HepG2 (cell line): ENCODE measurements at regions not wholly inside any gene's neighbourhood (a gene's known extent, or its start where the extent isn't known, plus 50 kb on each side); places are given as distances from the start of the nearest gene placed in this dataset.

Experiments
- ATAC-seq: fragments of 200-7000 bp; cut with Tn5 transposase; 3 replicates; pipeline ENCODE4 v1.9.1; 2020; ENCODE audit warnings: mild to moderate bottlenecking, moderate library complexity
- BruUV-seq: library from RNA; stranded (reverse); fragments of 400-500 nt; replicated peaks from 2 replicates; lab custom pipeline; 2021; lab: Mats Ljungman, UMichigan
- CTCF ChIA-PET: fragments of 300-600 bp; formaldehyde crosslinking; extraction: SDS; loops from one replicate; lab custom pipeline; 2021; ENCODE audit warnings: low total read pairs, inconsistent platforms, low intra/inter-chr PET ratio; lab: Yijun Ruan, JAX
- POLR2A ChIA-PET: fragments of 350-600 bp; sonication (Branson Sonifier 250); formaldehyde crosslinking; loops from one replicate; lab custom pipeline; 2020; ENCODE audit warnings: antibody characterized with exemption, inconsistent platforms; lab: Yijun Ruan, JAX
- DNase-seq: peaks from one replicate; pipeline ENCODE4 v3.0.0-alpha.2; 2015; ENCODE audit warnings: low spot score
- FAIRE-seq: peaks from 3 replicates; lab custom pipeline; 2011; peaks lifted over from hg19 to GRCh38; lab: Jason Lieb, UNC
- H2AFZ ChIP-seq: one replicate; pipeline ENCODE4 v1.6.1; 2011; ENCODE audit warnings: low read length, inconsistent platforms
- H3K27ac ChIP-seq: fragments of 300-600 bp; 3 replicates; pipeline ENCODE4 v1.8.0; 2011; ENCODE audit warnings: mixed run types, mild to moderate bottlenecking, mixed read lengths, low read length, inconsistent platforms; ENCODE audit not compliant: insufficient read depth; ENCODE audit errors: extremely low read length
- H3K27me3 ChIP-seq, 2 experiments: fragments of 200-600 bp in 1 of 2; 2 replicates in 1 of 2; 3 replicates in 1 of 2; pipeline versions ENCODE4 v1.6.0 to v1.8.0; 2011; ENCODE audit warnings: low read length in 2 of 2, mild to moderate bottlenecking in 2 of 2, moderate library complexity in 2 of 2, inconsistent platforms in 1 of 2; ENCODE audit not compliant: insufficient read depth in 2 of 2, control insufficient read depth in 1 of 2
- H3K36me3 ChIP-seq, 2 experiments: fragments of 200-600 bp in 1 of 2; replicated peaks in 1 of 2; 2 replicates in 1 of 2; 3 replicates in 1 of 2; pipeline versions ENCODE4 v1.5.1 to v1.8.0; 2011; ENCODE audit warnings: low read length in 2 of 2, inconsistent platforms in 1 of 2; ENCODE audit not compliant: insufficient read depth in 2 of 2, control insufficient read depth in 1 of 2
- H3K4me1 ChIP-seq: 2 replicates; pipeline ENCODE4 v1.5.1; 2012; ENCODE audit warnings: low read length, inconsistent platforms; ENCODE audit not compliant: insufficient read depth
- H3K4me2 ChIP-seq: 2 replicates; pipeline ENCODE4 v1.6.0; 2011; ENCODE audit warnings: low read depth, low read length, inconsistent platforms
- H3K4me3 ChIP-seq, 3 experiments: fragments of 200-600 bp in 1 of 3; sonication (generic), shearing (Covaris generic) in 1 of 3; replicated peaks in 1 of 3; 2 replicates each; pipeline ENCODE4 v1.5.1; 2011 to 2016; ENCODE audit warnings: low read length in 3 of 3, inconsistent platforms in 2 of 3, low read depth in 2 of 3, mild to moderate bottlenecking in 2 of 3, control low read depth in 1 of 3, mixed read lengths in 1 of 3; ENCODE audit not compliant: insufficient read depth in 1 of 3
- H3K79me2 ChIP-seq: one replicate; pipeline ENCODE4 v1.6.1; 2011; ENCODE audit warnings: low read length, inconsistent platforms; ENCODE audit not compliant: insufficient read depth
- H3K9ac ChIP-seq: 2 replicates; pipeline ENCODE4 v1.6.0; 2011; ENCODE audit warnings: mild to moderate bottlenecking, low read depth, low read length, inconsistent platforms; ENCODE audit not compliant: insufficient read depth
- H3K9me3 ChIP-seq: 2 replicates; pipeline ENCODE4 v1.5.1; 2012; ENCODE audit warnings: mild to moderate bottlenecking, low read length
- H4K20me1 ChIP-seq: 2 replicates; pipeline ENCODE4 v1.6.0; 2011; ENCODE audit warnings: inconsistent platforms, mild to moderate bottlenecking, low read length, moderate library complexity; ENCODE audit not compliant: insufficient read depth
- ATF7 ChIP-seq, 2 experiments: fragments of 450-650 bp in 1 of 2; sonication (generic) in 1 of 2; formaldehyde crosslinking in 1 of 2; IDR thresholded peaks; 2 replicates each; pipeline versions ENCODE4 v1.4.0 to v1.6.1; 2016 to 2020; ENCODE audit warnings: antibody characterized with exemption in 1 of 2, mild to moderate bottlenecking in 1 of 2, missing genetic modification reagents in 1 of 2
- BRCA1 ChIP-seq: sonication (generic); formaldehyde crosslinking; IDR thresholded peaks from 2 replicates; pipeline ENCODE4 v1.4.0; 2020; ENCODE audit warnings: missing genetic modification reagents
- CHD4 ChIP-seq: fragments of 200-600 bp; sonication (generic); IDR thresholded peaks from 2 replicates; pipeline ENCODE4 v1.7.0; 2017; ENCODE audit warnings: mild to moderate bottlenecking, low read length, borderline replicate concordance
- FLYWCH1 ChIP-seq: sonication (generic); formaldehyde crosslinking; IDR thresholded peaks from 2 replicates; pipeline ENCODE4 v1.8.1; 2023; ENCODE audit warnings: mild to moderate bottlenecking, missing genetic modification reagents
- GATA4 ChIP-seq: sonication (generic); IDR thresholded peaks from 2 replicates; pipeline ENCODE4 v1.6.1; 2016; ENCODE audit warnings: antibody characterized with exemption, low read depth, borderline replicate concordance
- HMG20B ChIP-seq: conservative IDR thresholded peaks from 2 replicates; pipeline ENCODE4 v1.6.1; 2016; ENCODE audit warnings: missing genetic modification reagents, missing compliant biosample characterization
- HNF4G ChIP-seq, 2 experiments: sonication (generic) in 1 of 2; formaldehyde crosslinking in 1 of 2; IDR thresholded peaks; 2 replicates each; pipeline versions ENCODE4 v1.4.0 to v1.6.1; 2011 to 2020; ENCODE audit warnings: borderline replicate concordance in 2 of 2, low read depth in 2 of 2, mild to moderate bottlenecking in 2 of 2, low read length in 1 of 2, missing genetic modification reagents in 1 of 2, moderate library complexity in 1 of 2
- HNRNPL ChIP-seq: fragments of 200-400 bp; formaldehyde crosslinking; IDR thresholded peaks from 2 replicates; pipeline ENCODE4 v1.6.1; 2017; ENCODE audit warnings: mild to moderate bottlenecking, low read depth, low read length
- NFYB ChIP-seq: sonication (generic); formaldehyde crosslinking; IDR thresholded peaks from 2 replicates; pipeline ENCODE4 v1.4.0; 2020; ENCODE audit warnings: missing genetic modification reagents
- NFYC ChIP-seq: IDR thresholded peaks from 2 replicates; pipeline ENCODE4 v1.6.1; 2016; ENCODE audit warnings: missing genetic modification reagents, missing compliant biosample characterization
- RORA ChIP-seq: sonication (generic); formaldehyde crosslinking; IDR thresholded peaks from 2 replicates; pipeline ENCODE4 v1.5.0; 2020; ENCODE audit warnings: mild to moderate bottlenecking, missing genetic modification reagents, moderate library complexity
- SMARCC2 ChIP-seq: fragments of 450-650 bp; IDR thresholded peaks from 2 replicates; pipeline ENCODE4 v1.6.1; 2017; ENCODE audit warnings: antibody characterized with exemption, mild to moderate bottlenecking
- SPEN ChIP-seq: sonication (generic); formaldehyde crosslinking; IDR thresholded peaks from 2 replicates; pipeline ENCODE4 v1.5.1; 2020; ENCODE audit warnings: low read depth, mild to moderate bottlenecking, missing genetic modification reagents
- ZNF576 ChIP-seq: sonication (generic); formaldehyde crosslinking; IDR thresholded peaks from 2 replicates; pipeline ENCODE4 v1.4.0; 2020; ENCODE audit warnings: mild to moderate bottlenecking, missing genetic modification reagents
- ZNF740 ChIP-seq: sonication (generic); formaldehyde crosslinking; IDR thresholded peaks from 2 replicates; pipeline ENCODE4 v1.4.0; 2020; ENCODE audit warnings: missing genetic modification reagents
- ZZZ3 ChIP-seq: sonication (generic); formaldehyde crosslinking; IDR thresholded peaks from 2 replicates; pipeline ENCODE4 v1.4.0; 2020; ENCODE audit warnings: missing genetic modification reagents, mild to moderate bottlenecking, borderline replicate concordance
- WGBS: methylation state at CpG from one replicate; pipeline ENCODE4 v1.1.6; 2017; ENCODE audit warnings: low lambda C conversion rate; 5-methylcytosine and 5-hydroxymethylcytosine counted together
- in situ Hi-C: cut with HindIII; loops from 2 replicates; pipeline ENCODE4 v1.10.0; 2017; ENCODE audit warnings: low pct_unique_long_range_greater_than_20kb; ENCODE audit not compliant: extremely low pct_ligation_motif_present
- intact Hi-C: fragments of 100-400 bp; cut with micrococcal nuclease; formaldehyde crosslinking; loops from one replicate; pipeline ENCODE4 v1.10.0; 2022; ENCODE audit not compliant: unreplicated experiment
- TF ChIP-seq, protein P1 (sequence below): IDR thresholded peaks from 2 replicates; pipeline ENCODE4 v1.4.0; 2020; ENCODE audit warnings: mild to moderate bottlenecking, missing genetic modification reagents
- TF ChIP-seq, protein P2 (sequence below): sonication (generic); formaldehyde crosslinking; IDR thresholded peaks from 2 replicates; pipeline ENCODE4 v1.5.0; 2020; ENCODE audit warnings: mild to moderate bottlenecking, missing genetic modification reagents
- TF ChIP-seq, protein P3 (sequence below): sonication (generic); formaldehyde crosslinking; IDR thresholded peaks from 2 replicates; pipeline ENCODE4 v1.5.0; 2020; ENCODE audit warnings: missing genetic modification reagents

- BruUV-seq, result no TSS peak
- peaks cover 36% of the 10 kb centered on the region for H3K9me3 ChIP-seq
- no peak overlapping the region for H3K4me3 ChIP-seq
- POLR2A ChIA-PET, result no interaction called here
- H3K27ac ChIP-seq, result no peak overlapping the region
- DNase-seq, result no peak
- FAIRE-seq, result no peak
- no peak for ATAC-seq
- H3K36me3 ChIP-seq, result no peaks in the 10 kb centered on the region
- intact Hi-C loops (no loop called here), in situ Hi-C loops (no loop called here)
- H2AFZ ChIP-seq, result no peak overlapping the region
- H3K4me2 ChIP-seq, result no peak overlapping the region
- H3K79me2 ChIP-seq, result no peaks in the 10 kb centered on the region
- no peaks in the 10 kb centered on the region for H3K4me1 ChIP-seq
- H4K20me1 ChIP-seq, result no peaks in the 10 kb centered on the region
- no peaks in the 10 kb centered on the region for H3K27me3 ChIP-seq
- CTCF ChIA-PET, result no interaction called here
- WGBS, result 4% methylated on average over 1 of the region's 1 CpG
- H3K9ac ChIP-seq, result no peak overlapping the region
- TF ChIP-seq HNRNPL (no peak), HNF4G (IDR thresholded peaks at IDR 0.05; ENCODE audit: borderline replicate concordance, low read depth, low read length) (no peak), HNF4G (CRISPR knock-in tag; IDR thresholded peaks at IDR 0.05; ENCODE audit: borderline replicate concordance, low read depth) (no peak), SMARCC2 (no peak), RORA (CRISPR knock-in tag) (no peak), ATF7 (IDR thresholded peaks at IDR 0.05) (no peak), ATF7 (CRISPR knock-in tag; IDR thresholded peaks at IDR 0.05) (no peak), HMG20B (CRISPR knock-in tag) (no peak), CHD4 (no peak), ZNF576 (CRISPR knock-in tag) (no peak), BRCA1 (CRISPR knock-in tag) (no peak), ZNF740 (CRISPR knock-in tag) (no peak), NFYC (CRISPR knock-in tag) (no peak), GATA4 (no peak), ZZZ3 (no peak), NFYB (CRISPR knock-in tag) (no peak), FLYWCH1 (CRISPR knock-in tag) (no peak), SPEN (no peak)
- TF ChIP-seq, protein P1, sequence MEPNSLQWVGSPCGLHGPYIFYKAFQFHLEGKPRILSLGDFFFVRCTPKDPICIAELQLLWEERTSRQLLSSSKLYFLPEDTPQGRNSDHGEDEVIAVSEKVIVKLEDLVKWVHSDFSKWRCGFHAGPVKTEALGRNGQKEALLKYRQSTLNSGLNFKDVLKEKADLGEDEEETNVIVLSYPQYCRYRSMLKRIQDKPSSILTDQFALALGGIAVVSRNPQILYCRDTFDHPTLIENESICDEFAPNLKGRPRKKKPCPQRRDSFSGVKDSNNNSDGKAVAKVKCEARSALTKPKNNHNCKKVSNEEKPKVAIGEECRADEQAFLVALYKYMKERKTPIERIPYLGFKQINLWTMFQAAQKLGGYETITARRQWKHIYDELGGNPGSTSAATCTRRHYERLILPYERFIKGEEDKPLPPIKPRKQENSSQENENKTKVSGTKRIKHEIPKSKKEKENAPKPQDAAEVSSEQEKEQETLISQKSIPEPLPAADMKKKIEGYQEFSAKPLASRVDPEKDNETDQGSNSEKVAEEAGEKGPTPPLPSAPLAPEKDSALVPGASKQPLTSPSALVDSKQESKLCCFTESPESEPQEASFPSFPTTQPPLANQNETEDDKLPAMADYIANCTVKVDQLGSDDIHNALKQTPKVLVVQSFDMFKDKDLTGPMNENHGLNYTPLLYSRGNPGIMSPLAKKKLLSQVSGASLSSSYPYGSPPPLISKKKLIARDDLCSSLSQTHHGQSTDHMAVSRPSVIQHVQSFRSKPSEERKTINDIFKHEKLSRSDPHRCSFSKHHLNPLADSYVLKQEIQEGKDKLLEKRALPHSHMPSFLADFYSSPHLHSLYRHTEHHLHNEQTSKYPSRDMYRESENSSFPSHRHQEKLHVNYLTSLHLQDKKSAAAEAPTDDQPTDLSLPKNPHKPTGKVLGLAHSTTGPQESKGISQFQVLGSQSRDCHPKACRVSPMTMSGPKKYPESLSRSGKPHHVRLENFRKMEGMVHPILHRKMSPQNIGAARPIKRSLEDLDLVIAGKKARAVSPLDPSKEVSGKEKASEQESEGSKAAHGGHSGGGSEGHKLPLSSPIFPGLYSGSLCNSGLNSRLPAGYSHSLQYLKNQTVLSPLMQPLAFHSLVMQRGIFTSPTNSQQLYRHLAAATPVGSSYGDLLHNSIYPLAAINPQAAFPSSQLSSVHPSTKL (CRISPR knock-in tag), result no peak
- TF ChIP-seq, protein P2, sequence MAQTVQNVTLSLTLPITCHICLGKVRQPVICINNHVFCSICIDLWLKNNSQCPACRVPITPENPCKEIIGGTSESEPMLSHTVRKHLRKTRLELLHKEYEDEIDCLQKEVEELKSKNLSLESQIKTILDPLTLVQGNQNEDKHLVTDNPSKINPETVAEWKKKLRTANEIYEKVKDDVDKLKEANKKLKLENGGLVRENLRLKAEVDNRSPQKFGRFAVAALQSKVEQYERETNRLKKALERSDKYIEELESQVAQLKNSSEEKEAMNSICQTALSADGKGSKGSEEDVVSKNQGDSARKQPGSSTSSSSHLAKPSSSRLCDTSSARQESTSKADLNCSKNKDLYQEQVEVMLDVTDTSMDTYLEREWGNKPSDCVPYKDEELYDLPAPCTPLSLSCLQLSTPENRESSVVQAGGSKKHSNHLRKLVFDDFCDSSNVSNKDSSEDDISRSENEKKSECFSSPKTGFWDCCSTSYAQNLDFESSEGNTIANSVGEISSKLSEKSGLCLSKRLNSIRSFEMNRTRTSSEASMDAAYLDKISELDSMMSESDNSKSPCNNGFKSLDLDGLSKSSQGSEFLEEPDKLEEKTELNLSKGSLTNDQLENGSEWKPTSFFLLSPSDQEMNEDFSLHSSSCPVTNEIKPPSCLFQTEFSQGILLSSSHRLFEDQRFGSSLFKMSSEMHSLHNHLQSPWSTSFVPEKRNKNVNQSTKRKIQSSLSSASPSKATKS, result no peak
- TF ChIP-seq, protein P3, sequence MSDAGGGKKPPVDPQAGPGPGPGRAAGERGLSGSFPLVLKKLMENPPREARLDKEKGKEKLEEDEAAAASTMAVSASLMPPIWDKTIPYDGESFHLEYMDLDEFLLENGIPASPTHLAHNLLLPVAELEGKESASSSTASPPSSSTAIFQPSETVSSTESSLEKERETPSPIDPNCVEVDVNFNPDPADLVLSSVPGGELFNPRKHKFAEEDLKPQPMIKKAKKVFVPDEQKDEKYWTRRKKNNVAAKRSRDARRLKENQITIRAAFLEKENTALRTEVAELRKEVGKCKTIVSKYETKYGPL (CRISPR knock-in tag), result no peak
Observed at GRCh38 chr20:39433466-39433865, 471.3 kb downstream of the DHX35 start.
